CD4-positive, alpha-beta T cell treated with Interleukin-6 at 100 ng/mL for 8 hours (primary cell): ENCODE measurements at regions not wholly inside any gene's neighbourhood (a gene's known extent, or its start where the extent isn't known, plus 50 kb on each side); places are given as distances from the start of the nearest gene placed in this dataset.

Experiments used
- DNase-seq: peaks from one replicate; pipeline ENCODE4 v3.0.0-alpha.2; 2020; ENCODE audit warnings: mixed read lengths, low spot score

- DNase-seq = no peak
Measured at GRCh38 chr4:11487868-11488544, 59.3 kb upstream of the HS3ST1 start.

GRCh38 chr4:11487139-11487538 lies 58.4 kb upstream of the HS3ST1 start:
- DNase-seq = peak; percentile 17

GRCh38 chr4:11485926-11486325 lies 57.2 kb upstream of the HS3ST1 start:
- no peak for DNase-seq

GRCh38 chr4:11484531-11484930 lies 55.8 kb upstream of the HS3ST1 start:
- no peak for DNase-seq

- DNase-seq = no peak
Measured at GRCh38 chr4:11483046-11483445, 54.4 kb upstream of the HS3ST1 start.

GRCh38 chr4:11480683-11481082 lies 52.0 kb upstream of the HS3ST1 start:
- peak; percentile 27 for DNase-seq
